Testis (tissue), 2 donors: ENCODE measurements at regions not wholly inside any gene's neighbourhood (a gene's known extent, or its start where the extent isn't known, plus 50 kb on each side); places are given as distances from the start of the nearest gene placed in this dataset.

ENCODE experiments used
- DNase-seq: peaks from one replicate; pipeline ENCODE4 v3.0.0-alpha.2; 2019
- H3K27ac ChIP-seq, 2 donors: fragments of 200-600 bp; sonication (generic); one replicate each; pipeline ENCODE4 v1.5.1; 2019
- H3K27me3 ChIP-seq: fragments of 200-600 bp; sonication (generic); one replicate; pipeline ENCODE4 v1.5.1; 2019
- H3K36me3 ChIP-seq: fragments of 200-600 bp; sonication (generic); one replicate; pipeline ENCODE4 v1.5.1; 2017; ENCODE audit warnings: low read depth; ENCODE audit errors: missing control alignments
- H3K4me1 ChIP-seq: fragments of 200-600 bp; sonication (generic); one replicate; pipeline ENCODE4 v1.5.1; 2019
- H3K4me3 ChIP-seq, 2 donors: fragments of 200-600 bp; sonication (generic); one replicate each; pipeline ENCODE4 v1.5.1; 2017 to 2019
- H3K9me3 ChIP-seq: fragments of 200-600 bp; sonication (generic); one replicate; pipeline ENCODE4 v1.5.1; 2017
- CTCF ChIP-seq, 3 experiments: fragments of 450-650 bp in 2 of 3; fragments of 200-600 bp in 1 of 3; sonication (generic) in 1 of 3; IDR thresholded peaks; one replicate each; pipeline ENCODE4 v1.5.1; 2016 to 2019; ENCODE audit warnings: antibody characterized with exemption in 3 of 3, mild to moderate bottlenecking in 2 of 3, moderate library complexity in 1 of 3
- POLR2A ChIP-seq: fragments of 450-650 bp; IDR thresholded peaks from one replicate; pipeline ENCODE4 v1.6.1; 2017; ENCODE audit warnings: antibody characterized with exemption, mild to moderate bottlenecking, moderate library complexity
- WGBS, 2 donors: methylation state at CpG; one replicate each; pipeline ENCODE4 v1.1.5; 2018; 5-methylcytosine and 5-hydroxymethylcytosine counted together
- intact Hi-C: fragments of 100-400 bp; cut with DNase I; formaldehyde crosslinking; loops from one replicate; pipeline ENCODE4 v1.15.1; 2023; ENCODE audit warnings: low total_unique reads

- WGBS, 2 donors: 93 to 96% methylated on average over 3 of the region's 3 CpGs
- DNase-seq: no peak
- no peak overlapping the region for H3K4me3 ChIP-seq
- TF ChIP-seq POLR2A (no peak), CTCF (IDR thresholded peaks at IDR 0.05) (no peak)
- H3K36me3 ChIP-seq: no peaks in the 10 kb centered on the region
- no peaks in the 10 kb centered on the region for H3K27me3 ChIP-seq
- no peaks in the 10 kb centered on the region for H3K9me3 ChIP-seq
- no peaks in the 10 kb centered on the region for H3K4me1 ChIP-seq
- intact Hi-C loops: no loop called here
- no peak overlapping the region for H3K27ac ChIP-seq
These were observed 409.5 kb downstream of the GJA1 start for GRCh38 chr6:121844898-121845297.

- H3K27ac ChIP-seq: no peak overlapping the region
- intact Hi-C loops: no loop called here
- H3K4me3 ChIP-seq: no peak overlapping the region
- no peaks in the 10 kb centered on the region for H3K27me3 ChIP-seq
- 80 to 85% methylated on average over 4 of the region's 4 CpGs for WGBS, 2 donors
- TF ChIP-seq CTCF (IDR thresholded peaks at IDR 0.05): no peak
- H3K36me3 ChIP-seq: no peaks in the 10 kb centered on the region
- no peaks in the 10 kb centered on the region for H3K4me1 ChIP-seq
- no peaks in the 10 kb centered on the region for H3K9me3 ChIP-seq
- DNase-seq: no peak
These were observed 412.5 kb downstream of the GJA1 start for GRCh38 chr6:121847806-121848522.

- no peak overlapping the region for H3K4me3 ChIP-seq
- no peak overlapping the region for H3K27ac ChIP-seq
- WGBS, 2 donors: 75 to 81% methylated on average over 6 of the region's 6 CpGs
- H3K27me3 ChIP-seq: no peaks in the 10 kb centered on the region
- H3K4me1 ChIP-seq: no peaks in the 10 kb centered on the region
- DNase-seq: no peak
- no peaks in the 10 kb centered on the region for H3K36me3 ChIP-seq
- intact Hi-C loops: no loop called here
- H3K9me3 ChIP-seq: no peaks in the 10 kb centered on the region
- no peak for TF ChIP-seq CTCF (IDR thresholded peaks at IDR 0.05)
- no peak for TF ChIP-seq POLR2A
These were observed 413.2 kb downstream of the GJA1 start for GRCh38 chr6:121848523-121849255.

GRCh38 chr6:121849477-121849876 is 414.0 kb downstream of the GJA1 start:
- intact Hi-C loops: no loop called here
- WGBS, 2 donors: 53 to 54% methylated on average over 5 of the region's 5 CpGs

More at GRCh38 chr6:121849477-121849876, 414.0 kb downstream of the GJA1 start:
- Histone ChIP-seq H3K27ac (no peak overlapping the region), H3K9me3 (no peaks in the 10 kb centered on the region), H3K4me1 (no peaks in the 10 kb centered on the region), H3K4me3 (no peak overlapping the region), H3K36me3 (no peaks in the 10 kb centered on the region), H3K27me3 (no peaks in the 10 kb centered on the region)
- peak; percentile 74 for DNase-seq
- peak; percentile 44 to 63 (median 51) for TF ChIP-seq CTCF (IDR thresholded peaks at IDR 0.05)
- no peak for TF ChIP-seq POLR2A
